Activated naive CD8-positive, alpha-beta T cell treated with anti-CD3 and anti-CD28 coated beads for 36 hours (primary cell): ENCODE measurements at regions not wholly inside any gene's neighbourhood (a gene's known extent, or its start where the extent isn't known, plus 50 kb on each side); places are given as distances from the start of the nearest gene placed in this dataset.

Source experiments
- DNase-seq: peaks from one replicate; pipeline ENCODE4 v3.0.0; 2021
- H3K27ac Mint-ChIP-seq: one replicate; pipeline ENCODE4 v1.8.0; 2022; ENCODE audit warnings: mild to moderate bottlenecking, moderate library complexity, mixed read lengths
- H3K27me3 Mint-ChIP-seq: one replicate; pipeline ENCODE4 v1.8.0; 2022; ENCODE audit warnings: mild to moderate bottlenecking, mixed read lengths
- H3K36me3 Mint-ChIP-seq: one replicate; pipeline ENCODE4 v1.8.0; 2021; ENCODE audit warnings: mild to moderate bottlenecking, mixed read lengths
- H3K4me1 Mint-ChIP-seq: one replicate; pipeline ENCODE4 v1.8.0; 2021; ENCODE audit warnings: mixed read lengths
- H3K4me3 Mint-ChIP-seq: one replicate; pipeline ENCODE4 v1.8.0; 2022; ENCODE audit warnings: mild to moderate bottlenecking, moderate library complexity, mixed read lengths
- H3K9me3 Mint-ChIP-seq: one replicate; pipeline ENCODE4 v1.8.0; 2022; ENCODE audit warnings: mixed read lengths

DNA sequence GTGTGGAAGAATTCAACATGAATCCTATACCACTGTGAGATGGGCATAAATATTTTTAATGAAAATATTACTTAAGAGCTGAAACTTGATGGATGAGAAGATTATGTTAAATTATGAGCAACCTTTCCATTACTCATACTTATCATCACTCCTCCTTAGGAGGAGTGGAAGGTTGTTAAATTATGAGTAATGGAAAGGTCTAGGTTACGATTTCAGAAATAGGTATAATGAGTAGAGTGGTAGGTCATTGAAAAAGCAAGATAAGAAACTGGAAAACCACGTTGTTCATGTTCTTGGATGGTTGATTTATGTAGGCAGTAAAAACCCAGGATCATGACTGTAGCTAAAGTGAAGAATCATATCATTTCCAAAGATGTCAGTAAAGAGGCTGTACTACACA, 973.2 kb upstream of the RAG2 start:
- Mint-ChIP-seq H3K36me3 (no peaks in the 10 kb centered on the region), H3K27ac (no peak overlapping the region), H3K27me3 (no peaks in the 10 kb centered on the region), H3K4me3 (no peak overlapping the region), H3K4me1 (no peaks in the 10 kb centered on the region), H3K9me3 (no peaks in the 10 kb centered on the region)
- DNase-seq = no peak

DNA sequence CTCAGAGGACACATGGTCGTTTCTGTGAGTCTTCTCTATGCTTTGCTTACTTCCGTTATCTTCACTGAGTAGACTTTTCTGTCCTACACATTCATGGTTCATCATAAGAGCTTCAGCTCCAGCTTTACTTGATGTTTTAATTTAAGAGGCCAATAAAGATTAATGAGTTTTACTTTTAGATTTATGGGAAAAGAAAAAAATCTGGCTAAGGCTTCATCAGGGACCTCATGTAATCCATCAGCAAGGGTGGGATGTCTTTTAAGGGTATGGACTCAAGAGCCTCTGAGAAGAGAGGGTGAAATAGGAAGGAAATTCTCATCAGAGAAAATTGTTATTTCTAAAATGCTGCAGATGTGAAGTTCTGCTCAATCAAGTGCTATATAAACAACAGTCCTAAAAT, 963.0 kb upstream of the RAG2 start:
- H3K4me3 Mint-ChIP-seq = no peak overlapping the region
- peaks cover 3% of the 10 kb centered on the region for H3K9me3 Mint-ChIP-seq
- H3K27ac Mint-ChIP-seq = no peak overlapping the region
- no peak for DNase-seq
- H3K36me3 Mint-ChIP-seq = no peaks in the 10 kb centered on the region
- H3K4me1 Mint-ChIP-seq = no peaks in the 10 kb centered on the region
- H3K27me3 Mint-ChIP-seq = no peaks in the 10 kb centered on the region

DNA sequence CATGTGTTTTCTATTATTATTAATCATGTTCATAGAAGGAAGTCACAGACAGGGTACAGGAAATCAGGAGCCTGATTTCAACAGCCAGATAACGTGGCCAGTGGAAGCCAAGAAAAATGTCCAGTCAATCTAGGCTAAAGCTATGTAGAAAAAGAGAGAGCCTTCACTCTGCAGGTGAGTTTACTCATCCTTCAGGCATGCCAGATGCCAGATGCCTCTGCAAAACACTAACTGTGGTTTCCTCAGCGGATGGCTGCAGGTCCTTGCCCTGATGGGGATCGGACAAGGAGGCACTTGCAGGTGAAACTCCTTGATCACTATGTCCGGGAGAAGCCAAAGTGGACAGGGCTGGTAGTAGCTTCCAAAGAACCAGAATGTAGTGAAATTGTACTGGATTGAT, 962.3 kb upstream of the RAG2 start:
- no peak for DNase-seq
- H3K4me1 Mint-ChIP-seq = no peaks in the 10 kb centered on the region
- peaks cover 3% of the 10 kb centered on the region for H3K9me3 Mint-ChIP-seq
- no peaks in the 10 kb centered on the region for H3K27me3 Mint-ChIP-seq
- H3K27ac Mint-ChIP-seq = no peak overlapping the region
- no peak overlapping the region for H3K4me3 Mint-ChIP-seq
- no peaks in the 10 kb centered on the region for H3K36me3 Mint-ChIP-seq

DNA sequence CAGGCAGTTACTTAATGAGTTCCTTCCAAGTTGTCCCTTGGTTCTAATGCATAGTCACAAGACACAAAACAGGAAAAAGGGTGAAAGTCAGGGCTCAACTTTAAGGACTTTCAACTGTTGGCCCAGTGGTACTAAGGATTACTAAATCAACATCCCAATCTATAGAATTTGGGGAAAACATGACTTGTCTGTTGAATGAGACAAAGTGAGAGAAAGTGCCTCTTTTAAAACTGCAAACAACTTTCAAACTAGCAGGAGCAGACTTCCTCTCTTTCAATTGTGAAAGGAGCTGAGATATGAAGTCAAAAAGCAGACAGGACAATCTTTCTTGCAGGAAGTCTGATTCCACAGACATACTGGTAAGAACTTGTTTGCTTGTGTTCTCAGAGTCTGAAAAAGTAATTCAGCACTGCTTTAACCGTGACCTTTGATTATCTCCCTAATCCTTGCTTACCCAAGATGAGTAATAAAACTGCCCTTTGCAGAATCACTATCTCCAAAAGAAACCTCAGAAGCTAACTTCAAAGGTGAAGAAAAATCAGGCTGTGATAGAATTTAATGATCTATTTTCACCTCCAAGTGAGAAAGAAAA, 960.7 kb upstream of the RAG2 start:
- Mint-ChIP-seq H3K4me1 (no peaks in the 10 kb centered on the region), H3K9me3 (peaks cover 3% of the 10 kb centered on the region), H3K4me3 (no peak overlapping the region), H3K36me3 (no peaks in the 10 kb centered on the region), H3K27me3 (no peaks in the 10 kb centered on the region), H3K27ac (no peak overlapping the region)
- DNase-seq = no peak

DNA sequence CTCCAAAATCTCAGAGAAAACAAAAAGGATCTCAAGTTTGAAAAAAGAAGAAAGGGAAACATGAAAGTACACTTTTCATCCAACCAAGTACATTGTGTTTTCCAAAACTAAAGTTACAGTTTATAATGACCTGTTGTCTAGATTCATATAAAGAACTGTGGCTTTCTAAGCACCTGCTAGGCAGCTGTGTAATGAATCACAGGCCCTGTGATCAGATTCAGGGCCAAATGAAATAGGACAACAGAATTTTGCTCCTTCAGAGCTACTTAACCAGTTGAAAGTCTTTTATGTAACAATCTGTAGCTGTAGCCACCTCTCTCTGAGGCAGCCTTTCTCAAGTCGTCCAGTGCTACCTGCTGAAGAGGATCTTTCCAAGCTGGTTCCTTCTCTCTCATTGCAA, 960.0 kb upstream of the RAG2 start:
- no peak for DNase-seq
- Mint-ChIP-seq H3K27ac (no peak overlapping the region), H3K27me3 (no peaks in the 10 kb centered on the region), H3K4me1 (no peaks in the 10 kb centered on the region), H3K4me3 (no peak overlapping the region), H3K36me3 (no peaks in the 10 kb centered on the region), H3K9me3 (peaks cover 3% of the 10 kb centered on the region)

DNA sequence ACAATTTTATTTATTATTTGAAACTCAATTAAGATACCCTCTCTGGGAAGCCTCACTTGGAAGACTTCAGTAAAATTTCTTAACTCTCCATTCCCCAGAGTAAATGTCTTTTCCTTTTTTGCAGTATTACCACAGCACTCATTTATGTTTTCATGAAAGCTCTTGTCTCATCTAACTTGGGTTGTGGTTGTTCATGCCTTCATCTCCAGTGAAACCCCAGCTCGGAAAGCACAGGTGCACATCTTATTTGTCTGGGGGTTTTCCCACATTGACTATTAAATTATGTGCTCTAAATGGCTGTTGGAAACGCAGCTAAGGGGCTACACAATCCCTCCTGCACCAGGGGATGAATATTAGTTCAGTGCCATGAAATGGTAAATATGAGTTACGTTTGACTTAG, 954.2 kb upstream of the RAG2 start:
- Mint-ChIP-seq H3K27me3 (no peaks in the 10 kb centered on the region), H3K36me3 (no peaks in the 10 kb centered on the region), H3K9me3 (peaks cover 3% of the 10 kb centered on the region), H3K4me3 (no peak overlapping the region), H3K4me1 (no peaks in the 10 kb centered on the region), H3K27ac (no peak overlapping the region)
- no peak for DNase-seq

DNA sequence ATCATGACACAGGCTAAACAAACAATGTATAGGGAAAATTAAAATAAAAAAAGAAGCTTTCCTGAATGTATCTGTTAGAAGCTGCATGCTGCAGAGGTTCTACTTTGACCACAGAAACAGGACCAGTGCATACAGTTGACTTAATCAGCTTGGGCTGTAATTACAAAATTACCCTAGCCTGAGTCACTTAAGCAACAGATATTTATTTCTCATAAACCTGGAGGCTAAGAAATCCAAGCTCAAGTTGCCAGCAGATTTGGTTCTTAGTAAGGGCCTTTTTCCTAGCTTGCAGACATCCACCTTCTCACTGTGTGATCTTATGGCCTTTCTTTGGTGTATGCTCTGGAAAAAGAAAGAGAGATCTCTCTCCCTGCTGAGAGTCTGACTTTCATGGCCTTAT, 946.5 kb upstream of the RAG2 start:
- Mint-ChIP-seq H3K36me3 (no peaks in the 10 kb centered on the region), H3K27ac (no peak overlapping the region), H3K4me3 (no peak overlapping the region), H3K9me3 (peaks cover 4% of the 10 kb centered on the region), H3K27me3 (no peaks in the 10 kb centered on the region), H3K4me1 (no peaks in the 10 kb centered on the region)
- DNase-seq = no peak

DNA sequence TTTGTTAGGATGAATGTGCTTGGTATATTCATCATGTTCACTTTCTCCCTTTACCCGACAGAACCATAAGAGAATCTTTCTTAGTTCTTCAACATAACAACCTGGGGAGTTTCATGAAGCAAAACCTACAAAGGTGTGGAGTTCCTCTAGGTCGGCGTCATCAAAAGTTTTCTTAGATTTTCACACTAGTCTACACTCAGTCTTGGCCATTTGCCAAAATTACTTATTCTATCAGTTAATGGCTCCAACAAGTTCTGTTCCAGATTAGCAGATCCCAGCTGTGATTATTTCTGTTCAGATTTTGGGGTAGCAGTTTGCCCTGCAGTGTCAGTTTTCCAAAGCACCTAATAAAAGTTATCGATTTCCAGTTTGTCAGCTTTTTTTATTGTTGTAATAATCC, 935.8 kb upstream of the RAG2 start:
- no peak for DNase-seq
- H3K4me3 Mint-ChIP-seq = no peak overlapping the region
- no peaks in the 10 kb centered on the region for H3K27me3 Mint-ChIP-seq
- no peak overlapping the region for H3K27ac Mint-ChIP-seq
- peaks cover 7% of the 10 kb centered on the region for H3K9me3 Mint-ChIP-seq
- no peaks in the 10 kb centered on the region for H3K36me3 Mint-ChIP-seq
- no peaks in the 10 kb centered on the region for H3K4me1 Mint-ChIP-seq

DNA sequence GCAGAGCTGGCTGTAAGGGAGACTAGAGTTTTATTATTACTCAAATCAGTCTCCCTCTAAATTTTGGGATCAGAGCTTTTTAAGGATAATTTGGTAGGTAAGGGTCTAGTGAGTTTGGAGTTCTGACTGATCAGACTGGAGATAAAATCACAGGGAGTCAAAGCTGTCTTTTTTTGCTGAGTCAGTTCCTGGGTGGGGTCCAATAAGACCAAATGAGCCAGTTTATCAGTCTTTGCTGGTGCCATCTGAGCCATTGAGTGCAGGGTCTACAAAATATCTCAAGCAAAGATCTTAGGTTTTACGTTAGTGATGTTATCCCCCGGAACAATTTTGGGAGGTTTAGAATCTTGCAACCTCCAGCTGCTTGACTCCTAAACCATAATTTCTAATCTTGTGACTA, 935.1 kb upstream of the RAG2 start:
- no peaks in the 10 kb centered on the region for H3K27me3 Mint-ChIP-seq
- no peak overlapping the region for H3K4me3 Mint-ChIP-seq
- DNase-seq = no peak
- H3K27ac Mint-ChIP-seq = no peak overlapping the region
- no peaks in the 10 kb centered on the region for H3K4me1 Mint-ChIP-seq
- H3K36me3 Mint-ChIP-seq = no peaks in the 10 kb centered on the region
- peaks cover 10% of the 10 kb centered on the region for H3K9me3 Mint-ChIP-seq

DNA sequence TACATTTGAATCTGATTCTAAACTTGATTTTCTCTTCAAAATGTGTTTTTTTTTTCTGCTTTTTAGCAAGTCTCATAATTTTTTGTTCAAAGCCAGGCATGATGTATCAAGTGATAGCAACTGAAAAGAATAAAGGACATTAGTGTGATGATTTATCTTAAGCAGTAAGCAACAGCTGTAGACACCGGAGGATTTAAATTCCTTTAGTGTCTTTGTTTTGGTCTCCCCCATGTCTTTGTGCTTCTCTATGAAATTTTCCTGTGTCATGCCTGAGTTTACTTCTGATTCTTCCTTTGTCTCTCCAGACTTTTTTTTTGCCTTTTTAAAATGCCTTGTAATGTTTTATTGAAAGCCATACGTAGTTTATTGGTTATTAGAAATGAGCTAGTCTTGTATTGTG, 934.2 kb upstream of the RAG2 start:
- no peaks in the 10 kb centered on the region for H3K4me1 Mint-ChIP-seq
- H3K4me3 Mint-ChIP-seq = no peak overlapping the region
- H3K27ac Mint-ChIP-seq = no peak overlapping the region
- H3K9me3 Mint-ChIP-seq = peaks cover 12% of the 10 kb centered on the region
- no peaks in the 10 kb centered on the region for H3K27me3 Mint-ChIP-seq
- no peak for DNase-seq
- H3K36me3 Mint-ChIP-seq = no peaks in the 10 kb centered on the region

DNA sequence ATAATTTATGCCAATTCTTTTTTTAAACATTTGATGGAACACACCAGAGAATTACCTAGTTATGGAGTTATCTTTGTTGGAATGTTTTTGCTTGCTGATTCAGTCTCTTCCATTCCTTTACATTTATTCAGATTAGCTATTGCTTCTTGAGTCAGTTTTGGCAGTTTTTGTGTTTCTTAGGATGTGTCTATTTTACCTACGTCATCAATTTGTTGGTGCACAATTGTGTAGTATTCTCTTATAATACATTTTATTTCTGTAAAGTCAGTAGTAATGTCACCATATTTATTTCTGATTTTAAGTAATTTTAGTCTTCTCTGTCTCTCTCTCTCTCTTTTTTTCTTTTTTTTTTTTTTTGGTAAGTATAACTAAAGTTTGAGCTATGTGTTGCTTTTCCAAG, 929.5 kb upstream of the RAG2 start:
- H3K27ac Mint-ChIP-seq = no peak overlapping the region
- no peaks in the 10 kb centered on the region for H3K36me3 Mint-ChIP-seq
- H3K9me3 Mint-ChIP-seq = peaks cover 16% of the 10 kb centered on the region
- H3K27me3 Mint-ChIP-seq = no peaks in the 10 kb centered on the region
- no peaks in the 10 kb centered on the region for H3K4me1 Mint-ChIP-seq
- no peak for DNase-seq
- no peak overlapping the region for H3K4me3 Mint-ChIP-seq

DNA sequence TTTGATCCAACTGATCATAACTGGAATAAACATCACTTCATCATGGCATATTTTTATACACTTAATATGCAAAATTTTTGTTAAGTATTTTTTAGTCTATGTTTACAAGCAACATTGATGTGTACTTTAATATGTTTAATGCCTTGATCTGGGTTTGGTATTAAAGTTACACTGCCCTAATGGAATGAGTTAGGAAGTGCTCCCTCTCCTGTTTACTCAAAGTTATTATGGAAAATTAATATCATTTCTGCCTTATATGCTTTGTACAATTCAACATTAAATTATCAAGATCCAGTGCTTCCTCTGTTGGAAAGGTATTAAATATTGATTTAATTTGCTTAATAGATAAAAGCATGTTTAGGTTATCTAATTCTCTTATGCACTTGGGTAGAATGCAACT, 927.3 kb upstream of the RAG2 start:
- Mint-ChIP-seq H3K27ac (no peak overlapping the region), H3K27me3 (no peaks in the 10 kb centered on the region), H3K9me3 (peaks cover 17% of the 10 kb centered on the region), H3K36me3 (no peaks in the 10 kb centered on the region), H3K4me3 (no peak overlapping the region), H3K4me1 (no peaks in the 10 kb centered on the region)
- no peak for DNase-seq

DNA sequence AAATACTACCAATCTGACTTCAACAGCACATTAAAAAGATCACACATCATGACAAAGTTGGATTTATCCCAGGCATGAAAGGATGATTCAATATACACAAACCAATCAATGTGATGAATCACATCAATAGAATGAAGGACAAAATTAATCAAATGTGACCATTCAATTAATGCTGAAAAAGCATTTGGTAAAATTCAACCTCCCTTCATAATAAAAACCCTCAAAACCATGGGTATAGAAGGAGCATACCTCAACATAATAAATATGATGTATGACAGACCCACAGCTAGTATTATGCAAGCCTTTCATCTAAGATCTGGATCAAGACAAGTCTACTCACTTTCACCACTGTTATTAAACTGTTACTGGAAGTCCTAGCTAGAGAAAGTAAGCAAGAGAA, 921.7 kb upstream of the RAG2 start:
- H3K27ac Mint-ChIP-seq = no peak overlapping the region
- H3K27me3 Mint-ChIP-seq = no peaks in the 10 kb centered on the region
- no peak for DNase-seq
- no peaks in the 10 kb centered on the region for H3K4me1 Mint-ChIP-seq
- no peaks in the 10 kb centered on the region for H3K36me3 Mint-ChIP-seq
- H3K4me3 Mint-ChIP-seq = no peak overlapping the region
- peaks cover 7% of the 10 kb centered on the region for H3K9me3 Mint-ChIP-seq

DNA sequence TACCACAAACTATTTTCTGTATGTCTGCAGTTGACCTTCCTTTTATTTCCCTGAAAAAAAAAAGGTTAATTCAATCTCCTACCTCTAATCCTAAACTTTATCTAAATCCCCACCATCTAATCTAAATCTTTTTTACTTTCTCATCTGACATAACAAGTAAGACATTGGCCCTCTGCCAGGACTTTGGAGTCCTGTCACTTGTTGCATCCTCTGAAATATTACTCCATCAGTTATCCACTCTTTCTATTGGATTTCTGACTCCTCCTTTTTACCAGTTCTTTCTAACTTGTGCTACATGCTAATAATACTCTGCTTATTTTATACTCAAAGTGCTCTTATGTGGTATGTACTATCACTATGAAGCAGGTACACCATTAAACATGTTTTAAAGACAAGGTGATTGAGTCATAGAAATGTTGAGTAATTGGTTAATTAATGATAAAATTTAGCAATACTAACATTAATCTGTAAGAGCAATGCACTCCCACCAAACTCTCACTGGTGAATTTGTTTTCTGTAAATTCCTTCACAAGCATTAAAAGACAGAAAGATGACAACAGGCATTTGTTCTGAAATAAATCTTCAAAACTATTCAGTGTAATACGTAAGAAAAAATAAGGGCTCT, 914.2 kb upstream of the RAG2 start:
- H3K4me1 Mint-ChIP-seq = no peaks in the 10 kb centered on the region

DNA sequence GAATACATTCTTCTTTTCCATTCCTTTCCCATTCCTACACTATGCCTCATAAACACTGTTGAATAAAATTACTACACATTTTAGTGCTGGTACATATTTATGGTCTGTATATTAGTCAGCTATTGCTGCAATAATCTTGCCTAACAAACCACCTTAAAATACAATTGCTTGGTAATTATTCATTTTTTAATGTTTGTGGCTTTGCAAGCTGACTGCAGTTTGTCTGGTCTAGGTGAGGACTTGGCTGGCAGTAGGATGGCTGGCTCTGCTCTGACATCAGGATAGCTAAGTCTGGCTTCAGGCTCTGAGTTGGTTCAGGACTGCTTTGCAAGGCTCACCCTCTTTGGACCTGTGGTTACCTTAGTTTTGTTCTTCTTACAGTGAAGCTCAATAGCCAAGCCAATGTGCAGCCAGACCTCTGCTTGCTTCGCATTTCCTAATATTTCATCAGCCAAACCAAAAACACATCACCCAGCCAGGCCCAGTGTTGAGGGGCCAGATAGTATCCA, 913.4 kb upstream of the RAG2 start:
- no peaks in the 10 kb centered on the region for H3K4me1 Mint-ChIP-seq
- H3K27me3 Mint-ChIP-seq = no peaks in the 10 kb centered on the region
- H3K36me3 Mint-ChIP-seq = no peaks in the 10 kb centered on the region
- peaks cover 5% of the 10 kb centered on the region for H3K9me3 Mint-ChIP-seq
- no peak overlapping the region for H3K27ac Mint-ChIP-seq
- DNase-seq = no peak
- H3K4me3 Mint-ChIP-seq = no peak overlapping the region

More for the DNA sequence above, 914.2 kb upstream of the RAG2 start:
- DNase-seq = no peak
- H3K36me3 Mint-ChIP-seq = no peaks in the 10 kb centered on the region
- H3K9me3 Mint-ChIP-seq = peaks cover 5% of the 10 kb centered on the region
- no peak overlapping the region for H3K27ac Mint-ChIP-seq
- H3K27me3 Mint-ChIP-seq = no peaks in the 10 kb centered on the region
- no peak overlapping the region for H3K4me3 Mint-ChIP-seq

DNA sequence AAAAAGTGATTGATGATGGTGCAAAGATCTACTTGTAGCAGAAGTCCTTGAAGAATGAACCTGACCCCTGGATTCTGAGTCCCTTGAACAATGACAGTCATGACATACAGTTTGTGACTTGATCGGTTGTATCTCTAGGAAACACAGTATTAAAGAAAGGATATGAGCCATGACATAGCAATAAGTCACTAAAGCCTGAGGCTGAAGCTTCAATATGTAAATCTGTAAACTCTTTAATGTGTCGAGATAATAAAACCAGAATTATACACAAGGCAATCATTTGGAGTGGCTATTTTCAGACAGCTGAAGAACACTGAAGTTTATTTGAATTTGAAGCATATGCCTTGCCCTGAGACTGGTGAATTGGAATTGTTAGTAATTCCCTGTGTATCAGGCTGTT, 911.5 kb upstream of the RAG2 start:
- H3K4me3 Mint-ChIP-seq = no peak overlapping the region
- no peaks in the 10 kb centered on the region for H3K27me3 Mint-ChIP-seq
- no peaks in the 10 kb centered on the region for H3K36me3 Mint-ChIP-seq
- H3K27ac Mint-ChIP-seq = no peak overlapping the region
- peaks cover 3% of the 10 kb centered on the region for H3K9me3 Mint-ChIP-seq
- peaks cover under 1% of the 10 kb centered on the region for H3K4me1 Mint-ChIP-seq
- DNase-seq = no peak
